Loucy (cell line): ENCODE measurements at regions not wholly inside any gene's neighbourhood (a gene's known extent, or its start where the extent isn't known, plus 50 kb on each side); places are given as distances from the start of the nearest gene placed in this dataset.

ENCODE experiments used
- H2AFZ ChIP-seq: fragments of 200-600 bp; sonication (generic); 2 replicates; pipeline ENCODE4 v1.6.0; 2016; ENCODE audit warnings: antibody characterized with exemption, mild to moderate bottlenecking, low read length, moderate library complexity
- H3F3A ChIP-seq: fragments of 200-600 bp; 2 replicates; pipeline ENCODE4 v1.6.0; 2016; ENCODE audit warnings: antibody characterized with exemption, low read depth, mild to moderate bottlenecking
- H3K27me3 ChIP-seq: fragments of 200-600 bp; sonication (generic); 2 replicates; pipeline ENCODE4 v1.6.1; 2014; ENCODE audit warnings: low read length, mild to moderate bottlenecking; ENCODE audit not compliant: insufficient read depth, poor library complexity, severe bottlenecking
- H3K36me3 ChIP-seq: fragments of 200-600 bp; sonication (generic); 2 replicates; pipeline ENCODE4 v1.6.1; 2016; ENCODE audit warnings: low read length; ENCODE audit not compliant: insufficient read depth
- H3K4me1 ChIP-seq: fragments of 200-600 bp; sonication (generic); 2 replicates; pipeline ENCODE4 v1.5.1; 2014; ENCODE audit warnings: low read length, mild to moderate bottlenecking; ENCODE audit not compliant: insufficient read depth, poor library complexity, severe bottlenecking
- H3K4me2 ChIP-seq: fragments of 200-600 bp; sonication (generic); 2 replicates; pipeline ENCODE4 v1.6.0; 2014; ENCODE audit warnings: antibody characterized with exemption, low read length, low read depth, mild to moderate bottlenecking; ENCODE audit not compliant: poor library complexity, severe bottlenecking
- H3K4me3 ChIP-seq: fragments of 200-600 bp; sonication (generic); 2 replicates; pipeline ENCODE4 v1.5.1; 2014; ENCODE audit warnings: low read length, mild to moderate bottlenecking, mixed read lengths; ENCODE audit not compliant: poor library complexity, severe bottlenecking
- H3K79me2 ChIP-seq: fragments of 200-600 bp; sonication (generic); 2 replicates; pipeline ENCODE4 v1.6.1; 2014; ENCODE audit warnings: low read length; ENCODE audit not compliant: insufficient read depth
- H3K9ac ChIP-seq: fragments of 200-600 bp; sonication (generic); 2 replicates; pipeline ENCODE4 v1.6.0; 2014; ENCODE audit warnings: mild to moderate bottlenecking, low read depth, low read length, moderate library complexity; ENCODE audit not compliant: poor library complexity, severe bottlenecking
- H3K9me2 ChIP-seq: fragments of 200-600 bp; sonication (generic); replicated peaks from 2 replicates; pipeline ENCODE4 v1.6.1; 2016; ENCODE audit warnings: low read depth, low read length, mixed read lengths
- H3K9me3 ChIP-seq: fragments of 200-600 bp; sonication (generic); 2 replicates; pipeline ENCODE4 v1.6.1; 2014; ENCODE audit warnings: mild to moderate bottlenecking, antibody characterized with exemption, low read length, low read depth; ENCODE audit not compliant: insufficient read depth
- H4K20me1 ChIP-seq: fragments of 200-600 bp; sonication (generic); 2 replicates; pipeline ENCODE4 v1.6.0; 2014; ENCODE audit warnings: antibody characterized with exemption, low read length, mild to moderate bottlenecking; ENCODE audit not compliant: insufficient read depth, poor library complexity, severe bottlenecking
- EZH2phosphoT487 ChIP-seq: fragments of 200-600 bp; IDR thresholded peaks from 2 replicates; pipeline ENCODE4 v1.6.1; 2018; ENCODE audit warnings: antibody characterized with exemption, mild to moderate bottlenecking, moderate library complexity, borderline replicate concordance
- TF ChIP-seq, protein P1 (sequence below): fragments of 200-600 bp; sonication (generic); conservative IDR thresholded peaks from 2 replicates; pipeline ENCODE4 v1.5.1; 2014; ENCODE audit warnings: mild to moderate bottlenecking, antibody characterized with exemption, low read length

DNA sequence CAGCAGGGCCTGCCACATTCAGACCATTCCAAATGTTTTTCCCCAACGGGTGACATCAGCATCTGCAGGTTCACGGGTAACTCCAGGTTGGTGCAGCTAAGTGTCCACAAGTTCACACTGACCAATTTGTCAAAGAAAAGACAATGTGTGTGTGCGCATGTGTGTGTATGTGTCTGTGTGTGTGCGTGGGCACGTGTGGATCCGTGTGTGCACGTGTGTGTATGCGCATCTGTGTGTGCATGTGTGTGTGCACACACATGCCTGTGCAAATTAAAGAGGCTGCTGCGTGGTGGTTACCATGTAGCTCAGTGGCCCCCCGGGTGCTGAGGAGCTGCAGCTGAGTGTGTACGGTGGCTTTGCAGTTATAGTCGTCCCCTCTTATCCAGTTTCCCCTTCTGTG lies 187.4 kb downstream of the TMEM18 start:
- no peak overlapping the region for H3K4me3 ChIP-seq
- no peaks in the 10 kb centered on the region for H3K27me3 ChIP-seq
- H3K9me2 ChIP-seq, result no peaks in the 10 kb centered on the region
- no peak overlapping the region for H3K9ac ChIP-seq
- H3K36me3 ChIP-seq, result no peaks in the 10 kb centered on the region
- TF ChIP-seq, protein P1, sequence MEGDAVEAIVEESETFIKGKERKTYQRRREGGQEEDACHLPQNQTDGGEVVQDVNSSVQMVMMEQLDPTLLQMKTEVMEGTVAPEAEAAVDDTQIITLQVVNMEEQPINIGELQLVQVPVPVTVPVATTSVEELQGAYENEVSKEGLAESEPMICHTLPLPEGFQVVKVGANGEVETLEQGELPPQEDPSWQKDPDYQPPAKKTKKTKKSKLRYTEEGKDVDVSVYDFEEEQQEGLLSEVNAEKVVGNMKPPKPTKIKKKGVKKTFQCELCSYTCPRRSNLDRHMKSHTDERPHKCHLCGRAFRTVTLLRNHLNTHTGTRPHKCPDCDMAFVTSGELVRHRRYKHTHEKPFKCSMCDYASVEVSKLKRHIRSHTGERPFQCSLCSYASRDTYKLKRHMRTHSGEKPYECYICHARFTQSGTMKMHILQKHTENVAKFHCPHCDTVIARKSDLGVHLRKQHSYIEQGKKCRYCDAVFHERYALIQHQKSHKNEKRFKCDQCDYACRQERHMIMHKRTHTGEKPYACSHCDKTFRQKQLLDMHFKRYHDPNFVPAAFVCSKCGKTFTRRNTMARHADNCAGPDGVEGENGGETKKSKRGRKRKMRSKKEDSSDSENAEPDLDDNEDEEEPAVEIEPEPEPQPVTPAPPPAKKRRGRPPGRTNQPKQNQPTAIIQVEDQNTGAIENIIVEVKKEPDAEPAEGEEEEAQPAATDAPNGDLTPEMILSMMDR, result no peak
- TF ChIP-seq EZH2phosphoT487, result no peak
- H3K4me1 ChIP-seq, result no peaks in the 10 kb centered on the region
- H3K4me2 ChIP-seq, result no peak overlapping the region
- no peaks in the 10 kb centered on the region for H3K79me2 ChIP-seq
- no peaks in the 10 kb centered on the region for H3K9me3 ChIP-seq
- no peaks in the 10 kb centered on the region for H3F3A ChIP-seq
- no peak overlapping the region for H2AFZ ChIP-seq
- H4K20me1 ChIP-seq, result no peaks in the 10 kb centered on the region

DNA sequence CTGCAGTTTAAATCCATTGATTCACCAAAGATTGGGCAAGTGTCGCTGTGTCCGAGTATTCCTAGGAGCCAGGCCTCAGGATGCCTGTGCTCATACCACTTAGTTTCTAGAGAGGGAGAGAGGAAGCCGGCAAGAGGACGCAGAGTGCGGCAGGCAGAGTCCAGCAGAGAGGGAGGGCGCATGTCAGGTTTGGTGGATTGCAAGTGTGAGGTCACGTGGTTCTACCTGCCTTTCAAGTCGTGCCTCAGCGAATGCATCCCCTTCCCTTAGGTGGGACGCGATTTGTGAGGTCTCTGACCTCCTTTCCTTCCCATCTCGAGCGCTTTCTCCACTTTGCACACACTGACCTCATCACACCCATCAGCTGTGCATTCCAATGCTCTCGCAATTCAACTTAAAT lies 188.1 kb downstream of the TMEM18 start:
- Histone ChIP-seq H3K9ac (no peak overlapping the region), H3K9me3 (no peaks in the 10 kb centered on the region), H3K79me2 (no peaks in the 10 kb centered on the region), H3K9me2 (no peaks in the 10 kb centered on the region), H4K20me1 (no peaks in the 10 kb centered on the region), H3K4me3 (no peak overlapping the region), H3K27me3 (no peaks in the 10 kb centered on the region), H3F3A (no peaks in the 10 kb centered on the region), H2AFZ (no peak overlapping the region), H3K36me3 (no peaks in the 10 kb centered on the region), H3K4me2 (no peak overlapping the region), H3K4me1 (no peaks in the 10 kb centered on the region)
- TF ChIP-seq EZH2phosphoT487, result no peak
- TF ChIP-seq, protein P1, result no peak

DNA sequence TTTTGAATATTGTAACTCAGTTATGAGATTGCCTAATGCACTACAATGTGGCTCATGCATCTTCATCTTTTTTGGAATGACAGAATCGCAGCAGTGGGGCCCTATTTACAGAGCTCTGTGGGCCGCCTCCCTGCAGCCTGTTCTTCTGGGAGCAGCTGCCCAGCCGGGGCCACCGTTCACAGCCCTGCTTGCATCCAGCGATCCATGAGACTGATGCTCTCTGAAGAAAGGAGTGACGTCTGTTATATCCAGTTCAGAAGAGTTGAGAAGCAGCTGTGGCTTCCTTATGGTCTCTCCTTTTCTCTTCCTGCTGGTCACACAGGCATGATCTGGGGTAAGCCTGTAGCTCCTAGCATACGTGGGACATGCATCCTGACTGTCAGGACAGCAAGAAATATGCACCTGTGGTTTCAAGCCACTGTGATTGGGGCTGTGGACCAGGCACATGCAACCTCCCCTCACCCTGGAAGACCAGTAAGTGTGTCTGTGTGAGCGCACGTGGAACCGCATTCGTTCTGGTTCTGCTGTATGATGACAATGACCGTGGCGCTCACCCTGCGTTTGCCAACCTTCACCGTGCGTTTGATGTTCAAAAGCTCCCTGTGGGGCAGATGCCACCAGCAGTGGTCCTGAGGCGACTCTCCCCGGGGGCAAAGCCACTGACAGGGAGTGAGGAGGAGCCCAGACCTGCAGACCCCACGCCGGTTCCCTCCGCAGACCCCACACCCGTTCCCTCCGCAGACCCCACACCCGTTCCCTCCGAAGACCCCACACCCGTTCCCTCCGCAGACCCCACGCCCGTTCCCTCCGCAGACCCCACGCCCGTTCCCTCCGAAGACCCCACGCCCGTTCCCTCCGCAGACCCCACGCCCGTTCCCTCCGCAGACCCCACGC lies 189.8 kb downstream of the TMEM18 start:
- H3K36me3 ChIP-seq, result no peaks in the 10 kb centered on the region
- no peaks in the 10 kb centered on the region for H3K9me3 ChIP-seq
- H3K9me2 ChIP-seq, result no peaks in the 10 kb centered on the region
- no peaks in the 10 kb centered on the region for H3K79me2 ChIP-seq
- H3K4me2 ChIP-seq, result no peak overlapping the region
- H3K9ac ChIP-seq, result no peak overlapping the region
- no peaks in the 10 kb centered on the region for H3K27me3 ChIP-seq
- H3K4me1 ChIP-seq, result no peaks in the 10 kb centered on the region
- H3F3A ChIP-seq, result no peaks in the 10 kb centered on the region
- TF ChIP-seq EZH2phosphoT487, result no peak
- TF ChIP-seq, protein P1, result no peak
- H4K20me1 ChIP-seq, result no peaks in the 10 kb centered on the region
- no peak overlapping the region for H2AFZ ChIP-seq
- H3K4me3 ChIP-seq, result no peak overlapping the region
